ENCODE measurements at regions not wholly inside any gene's neighbourhood (a gene's known extent, or its start where the extent isn't known, plus 50 kb on each side); places are given as distances from the start of the nearest gene placed in this dataset.
"Not testable (repeated sequence)": the region's sequence is repeated elsewhere in the genome, so short reads cannot be mapped to it uniquely, and the experiment has no call there.

- in situ Hi-C loops (cut with MboI; ENCODE audit: low pct_unique_long_range_greater_than_20kb, low sequenced_read_pairs, unreplicated experiment), result no loop called here
- no peak for DNase-seq (ENCODE audit: low spot score)
- TF ChIP-seq CTCF (IDR thresholded peaks at IDR 0.05; ENCODE audit: extremely low read depth, insufficient read depth, missing control alignments), result no peak
Measured at GRCh38 chr6:159397753-159398152, 228.6 kb downstream of the FNDC1 start.

- DNase-seq (ENCODE audit: low spot score), result no peak
- in situ Hi-C loops (cut with MboI; ENCODE audit: low pct_unique_long_range_greater_than_20kb, low sequenced_read_pairs, unreplicated experiment), result no loop called here
- no peak for TF ChIP-seq CTCF (IDR thresholded peaks at IDR 0.05; ENCODE audit: extremely low read depth, insufficient read depth, missing control alignments)
Measured at GRCh38 chr6:159395609-159396008, 226.4 kb downstream of the FNDC1 start.

GRCh38 chr6:159392695-159393094, 223.5 kb downstream of the FNDC1 start:
- DNase-seq (ENCODE audit: low spot score); in situ Hi-C loops (cut with MboI; ENCODE audit: low pct_unique_long_range_greater_than_20kb, low sequenced_read_pairs, unreplicated experiment): not testable (repeated sequence)

GRCh38 chr6:159390381-159390780, 221.2 kb downstream of the FNDC1 start:
- in situ Hi-C loops (cut with MboI; ENCODE audit: low pct_unique_long_range_greater_than_20kb, low sequenced_read_pairs, unreplicated experiment), result no loop called here
- no peak for DNase-seq (ENCODE audit: low spot score)
- no peak for TF ChIP-seq CTCF (IDR thresholded peaks at IDR 0.05; ENCODE audit: extremely low read depth, insufficient read depth, missing control alignments)

GRCh38 chr6:159389695-159390094, 220.5 kb downstream of the FNDC1 start:
- in situ Hi-C loops (cut with MboI; ENCODE audit: low pct_unique_long_range_greater_than_20kb, low sequenced_read_pairs, unreplicated experiment), result no loop called here
- DNase-seq (ENCODE audit: low spot score), result no peak
- TF ChIP-seq CTCF (IDR thresholded peaks at IDR 0.05; ENCODE audit: extremely low read depth, insufficient read depth, missing control alignments), result no peak

- no peak for DNase-seq (ENCODE audit: low spot score)
- in situ Hi-C loops (cut with MboI; ENCODE audit: low pct_unique_long_range_greater_than_20kb, low sequenced_read_pairs, unreplicated experiment), result no loop called here
- TF ChIP-seq CTCF (IDR thresholded peaks at IDR 0.05; ENCODE audit: extremely low read depth, insufficient read depth, missing control alignments), result no peak
Measured at GRCh38 chr6:159380114-159380513, 210.9 kb downstream of the FNDC1 start.

GRCh38 chr6:159378411-159379328, 209.5 kb downstream of the FNDC1 start:
- in situ Hi-C loops (cut with MboI; ENCODE audit: low pct_unique_long_range_greater_than_20kb, low sequenced_read_pairs, unreplicated experiment), result no loop called here
- DNase-seq (ENCODE audit: low spot score), result no peak
- TF ChIP-seq CTCF (IDR thresholded peaks at IDR 0.05; ENCODE audit: extremely low read depth, insufficient read depth, missing control alignments), result no peak

All from GM13977 (cell line).